Activated T-helper 1 cell treated with Interleukin-2 at 50 U/mL for 16 hours (primary cell): ENCODE measurements at regions not wholly inside any gene's neighbourhood (a gene's known extent, or its start where the extent isn't known, plus 50 kb on each side); places are given as distances from the start of the nearest gene placed in this dataset.
"Not testable (repeated sequence)": the region's sequence is repeated elsewhere in the genome, so short reads cannot be mapped to it uniquely, and the experiment has no call there.

Source experiments
- DNase-seq: peaks from one replicate; pipeline ENCODE4 v3.0.0-alpha.2; 2020; ENCODE audit warnings: low read depth

GRCh38 chr12:88884600-88884999, 304.3 kb upstream of the KITLG start:
- DNase-seq: no peak

GRCh38 chr12:88882662-88883061, 302.4 kb upstream of the KITLG start:
- DNase-seq: no peak

GRCh38 chr12:88880051-88880450, 299.8 kb upstream of the KITLG start:
- no peak for DNase-seq

GRCh38 chr12:88878295-88878694, 298.0 kb upstream of the KITLG start:
- no peak for DNase-seq

- no peak for DNase-seq
These were observed 296.6 kb upstream of the KITLG start for GRCh38 chr12:88876857-88877256.

GRCh38 chr12:88870000-88870737, 289.9 kb upstream of the KITLG start:
- DNase-seq: no peak

- no peak for DNase-seq
These were observed 287.8 kb upstream of the KITLG start for GRCh38 chr12:88868050-88868449.

GRCh38 chr12:88867510-88867909, 287.2 kb upstream of the KITLG start:
- no peak for DNase-seq

GRCh38 chr12:88866881-88867280, 286.6 kb upstream of the KITLG start:
- DNase-seq: no peak

GRCh38 chr12:88865537-88865936, 285.3 kb upstream of the KITLG start:
- DNase-seq: no peak

GRCh38 chr12:88860851-88861250, 280.6 kb upstream of the KITLG start:
- no peak for DNase-seq

GRCh38 chr12:88856201-88856600, 275.9 kb upstream of the KITLG start:
- DNase-seq: no peak

GRCh38 chr12:88855301-88855700, 275.0 kb upstream of the KITLG start:
- DNase-seq: no peak

GRCh38 chr12:88854260-88854659, 274.0 kb upstream of the KITLG start:
- DNase-seq: no peak

- DNase-seq: not testable (repeated sequence)
These were observed 267.0 kb upstream of the KITLG start for GRCh38 chr12:88847246-88847645.

- no peak for DNase-seq
These were observed 264.2 kb upstream of the KITLG start for GRCh38 chr12:88844426-88844825.

- no peak for DNase-seq
These were observed 262.0 kb upstream of the KITLG start for GRCh38 chr12:88842314-88842713.

- DNase-seq: no peak
These were observed 259.2 kb upstream of the KITLG start for GRCh38 chr12:88839486-88839885.

- DNase-seq: no peak
These were observed 255.9 kb upstream of the KITLG start for GRCh38 chr12:88836156-88836555.

GRCh38 chr12:88834226-88834625, 254.0 kb upstream of the KITLG start:
- DNase-seq: no peak

GRCh38 chr12:88833641-88834116, 253.4 kb upstream of the KITLG start:
- no peak for DNase-seq

- DNase-seq: not testable (repeated sequence)
These were observed 248.3 kb upstream of the KITLG start for GRCh38 chr12:88828537-88828936.

GRCh38 chr12:88820012-88820411, 239.7 kb upstream of the KITLG start:
- no peak for DNase-seq

GRCh38 chr12:88816201-88816600, 235.9 kb upstream of the KITLG start:
- no peak for DNase-seq
